SK-N-SH (cell line): ENCODE measurements at regions not wholly inside any gene's neighbourhood (a gene's known extent, or its start where the extent isn't known, plus 50 kb on each side); places are given as distances from the start of the nearest gene placed in this dataset.

Experiments
- CTCF ChIA-PET: fragments of 300-600, 350-600 bp; formaldehyde crosslinking; extraction: SDS; loops from one replicate; lab custom pipeline; 2021; lab: Yijun Ruan, JAX
- POLR2A ChIA-PET: fragments of 350-600 bp; sonication (Branson Sonifier 250); formaldehyde crosslinking; extraction: SDS; loops from one replicate; lab custom pipeline; 2020; ENCODE audit warnings: antibody characterized with exemption, inconsistent platforms; lab: Yijun Ruan, JAX
- DNase-seq: peaks from one replicate; pipeline ENCODE4 v3.0.0; 2012
- H2AFZ ChIP-seq: fragments of 200-600 bp; sonication (generic); 2 replicates; pipeline ENCODE4 v1.8.1; 2016; ENCODE audit warnings: antibody characterized with exemption, mild to moderate bottlenecking, low read depth
- H3F3A ChIP-seq: fragments of 200-600 bp; sonication (generic); replicated peaks from 2 replicates; pipeline ENCODE3; 2016; ENCODE audit warnings: antibody characterized with exemption, mild to moderate bottlenecking; ENCODE audit not compliant: insufficient read depth
- H3K27ac ChIP-seq, 2 experiments: fragments of 200-500 bp in 1 of 2; fragments of 200-600 bp in 1 of 2; sonication (Bioruptor generic) in 1 of 2; sonication (generic), shearing (Covaris generic) in 1 of 2; 2 replicates each; pipeline versions ENCODE4 v1.5.1 to v1.6.1; 2014 to 2016; ENCODE audit warnings: low read depth in 2 of 2, inconsistent platforms in 1 of 2, low read length in 1 of 2, mild to moderate bottlenecking in 1 of 2, mixed read lengths in 1 of 2
- H3K27me3 ChIP-seq: fragments of 200-600 bp; sonication (generic), shearing (Covaris generic); 2 replicates; pipeline ENCODE4 v1.6.1; 2016; ENCODE audit warnings: mixed run types; ENCODE audit not compliant: insufficient read depth
- H3K36me3 ChIP-seq, 2 experiments: fragments of 200-500 bp in 1 of 2; fragments of 200-600 bp in 1 of 2; sonication (Bioruptor generic) in 1 of 2; sonication (generic) in 1 of 2; replicated peaks in 1 of 2; 2 replicates each; pipeline versions ENCODE3 to v1.5.1; 2014 to 2016; ENCODE audit warnings: low read length in 1 of 2, mild to moderate bottlenecking in 1 of 2; ENCODE audit not compliant: insufficient read depth in 2 of 2, control insufficient read depth in 1 of 2
- H3K4me1 ChIP-seq, 2 experiments: fragments of 200-500 bp in 1 of 2; fragments of 200-600 bp in 1 of 2; sonication (Bioruptor generic) in 1 of 2; sonication (generic), shearing (Covaris generic) in 1 of 2; 2 replicates each; pipeline versions ENCODE4 v1.5.1 to v1.6.1; 2014 to 2016; ENCODE audit warnings: low read depth in 1 of 2, low read length in 1 of 2, mixed run types in 1 of 2; ENCODE audit not compliant: insufficient read depth in 2 of 2, control insufficient read depth in 1 of 2
- H3K4me2 ChIP-seq: fragments of 200-600 bp; sonication (generic), shearing (Covaris generic); 2 replicates; pipeline ENCODE4 v1.6.1; 2017; ENCODE audit warnings: mixed run types
- H3K4me3 ChIP-seq, 2 experiments: fragments of 200-500 bp in 1 of 2; fragments of 200-600 bp in 1 of 2; sonication (Bioruptor generic) in 1 of 2; sonication (generic), shearing (Covaris generic) in 1 of 2; 2 replicates each; pipeline versions ENCODE4 v1.5.1 to v1.8.1; 2014 to 2016; ENCODE audit warnings: low read depth in 2 of 2, inconsistent platforms in 1 of 2, low read length in 1 of 2, mild to moderate bottlenecking in 1 of 2, mixed read lengths in 1 of 2, moderate library complexity in 1 of 2
- H3K79me2 ChIP-seq: fragments of 200-600 bp; sonication (generic); 2 replicates; pipeline ENCODE4 v1.8.1; 2017; ENCODE audit warnings: mild to moderate bottlenecking; ENCODE audit not compliant: insufficient read depth
- H3K9ac ChIP-seq: fragments of 200-600 bp; sonication (generic); 2 replicates; pipeline ENCODE4 v1.6.1; 2017; ENCODE audit warnings: mixed run types
- H3K9me2 ChIP-seq: fragments of 200-600 bp; sonication (generic); 2 replicates; pipeline ENCODE4 v1.6.1; 2017; ENCODE audit warnings: mixed run types
- H3K9me3 ChIP-seq: fragments of 200-600 bp; sonication (generic); 2 replicates; pipeline ENCODE4 v1.6.1; 2017; ENCODE audit warnings: mixed run types, mild to moderate bottlenecking, moderate library complexity
- H4K20me1 ChIP-seq: fragments of 200-600 bp; sonication (generic); 2 replicates; pipeline ENCODE4 v1.6.1; 2017; ENCODE audit warnings: mild to moderate bottlenecking, mixed run types; ENCODE audit not compliant: insufficient read depth
- ELF1 ChIP-seq: IDR thresholded peaks from 2 replicates; pipeline ENCODE4 v1.4.0; 2012
- EP300 ChIP-seq, 2 experiments: IDR thresholded peaks; 2 replicates each; pipeline versions ENCODE4 v1.4.0 to v1.6.1; 2012; ENCODE audit warnings: borderline replicate concordance in 1 of 2, low read depth in 1 of 2, low read length in 1 of 2
- FOSL2 ChIP-seq: IDR thresholded peaks from 2 replicates; pipeline ENCODE4 v1.4.0; 2012; ENCODE audit warnings: low read depth, mild to moderate bottlenecking, moderate library complexity, borderline replicate concordance
- FOXM1 ChIP-seq: IDR thresholded peaks from 2 replicates; pipeline ENCODE4 v1.4.0; 2012; ENCODE audit warnings: low read depth, mild to moderate bottlenecking
- GABPA ChIP-seq: IDR thresholded peaks from 2 replicates; pipeline ENCODE4 v1.4.0; 2012; ENCODE audit warnings: low read depth, mild to moderate bottlenecking
- JUND ChIP-seq: IDR thresholded peaks from 2 replicates; pipeline ENCODE4 v1.4.0; 2012
- MEF2A ChIP-seq: IDR thresholded peaks from 2 replicates; pipeline ENCODE4 v1.4.0; 2012; ENCODE audit warnings: low read depth, borderline replicate concordance
- MXI1 ChIP-seq: IDR thresholded peaks from 2 replicates; pipeline ENCODE4 v1.6.1; 2012; ENCODE audit warnings: mild to moderate bottlenecking, low read depth, low read length, improper control_type of control experiment
- NFIC ChIP-seq: IDR thresholded peaks from 2 replicates; pipeline ENCODE4 v1.4.0; 2012; ENCODE audit warnings: borderline replicate concordance
- NRF1 ChIP-seq: IDR thresholded peaks from 2 replicates; pipeline ENCODE4 v1.6.1; 2012; ENCODE audit warnings: low read depth, mild to moderate bottlenecking, low read length
- SIN3A ChIP-seq: IDR thresholded peaks from 2 replicates; pipeline ENCODE4 v1.6.1; 2012; ENCODE audit warnings: low read depth, mild to moderate bottlenecking, low read length, moderate library complexity, borderline replicate concordance
- SMC3 ChIP-seq: IDR thresholded peaks from 2 replicates; pipeline ENCODE4 v1.6.1; 2012; ENCODE audit warnings: low read depth, low read length, improper control_type of control experiment
- TAF1 ChIP-seq: IDR thresholded peaks from 2 replicates; pipeline ENCODE4 v1.6.1; 2012; ENCODE audit warnings: low read depth, mild to moderate bottlenecking, low read length, moderate library complexity, borderline replicate concordance
- TCF12 ChIP-seq: IDR thresholded peaks from 2 replicates; pipeline ENCODE4 v1.4.0; 2012
- WGBS: methylation state at CpG from one replicate; pipeline ENCODE4 v1.1.6; 2017; ENCODE audit warnings: low lambda C conversion rate; 5-methylcytosine and 5-hydroxymethylcytosine counted together
- TF ChIP-seq, protein P1 (sequence below): fragments of 200-600 bp; sonication (generic); IDR thresholded peaks from 2 replicates; pipeline ENCODE4 v1.6.1; 2017; ENCODE audit warnings: antibody characterized with exemption, mild to moderate bottlenecking, moderate library complexity
- TF ChIP-seq, protein P2 (sequence below): IDR thresholded peaks from 2 replicates; pipeline ENCODE4 v1.4.0; 2012; ENCODE audit warnings: low read depth
- TF ChIP-seq, protein P3 (sequence below): IDR thresholded peaks from 2 replicates; pipeline ENCODE4; 2012
- TF ChIP-seq, protein P4 (sequence below): fragments of 150-350 bp; IDR thresholded peaks from 2 replicates; pipeline ENCODE4 v1.6.1; 2017; ENCODE audit warnings: antibody characterized with exemption, low read length, low read depth, borderline replicate concordance
- TF ChIP-seq, protein P5 (sequence below): IDR thresholded peaks from 2 replicates; pipeline ENCODE4 v1.4.0; 2012; ENCODE audit warnings: low read depth, borderline replicate concordance

DNA sequence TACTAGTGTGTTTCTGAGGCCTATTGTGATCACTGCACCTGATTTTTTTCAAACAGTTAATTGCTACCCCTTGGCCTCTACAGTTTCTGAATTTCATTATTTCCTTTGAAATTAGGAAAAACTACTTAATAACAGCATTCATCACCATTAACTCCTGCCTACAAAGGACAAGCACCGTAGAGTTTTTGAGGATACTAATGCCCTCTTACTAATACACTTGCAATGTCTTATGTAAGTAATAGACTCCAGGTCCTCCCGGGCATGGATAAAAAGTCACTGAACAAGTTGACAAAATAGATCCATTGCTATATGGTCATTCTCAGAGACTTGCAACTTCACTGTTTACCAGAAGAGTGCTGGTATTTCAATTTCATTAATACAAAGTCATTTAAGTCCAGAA lies 1172.5 kb downstream of the CDH12 start:
- no peaks in the 10 kb centered on the region for H3K9me3 ChIP-seq
- no peaks in the 10 kb centered on the region for H3K9me2 ChIP-seq
- H3K27ac ChIP-seq, result peak overlapping the region in 1 of 2 experiments; percentile 41; a peak in 2 of 4 replicates
- no peak overlapping the region for H3K4me3 ChIP-seq
- ChIA-PET POLR2A (no interaction called here), CTCF (no interaction called here)
- no peak for DNase-seq
- H4K20me1 ChIP-seq, result no peaks in the 10 kb centered on the region
- no peak for TF ChIP-seq JUND
- TF ChIP-seq ELF1, result no peak
- TF ChIP-seq, protein P1, sequence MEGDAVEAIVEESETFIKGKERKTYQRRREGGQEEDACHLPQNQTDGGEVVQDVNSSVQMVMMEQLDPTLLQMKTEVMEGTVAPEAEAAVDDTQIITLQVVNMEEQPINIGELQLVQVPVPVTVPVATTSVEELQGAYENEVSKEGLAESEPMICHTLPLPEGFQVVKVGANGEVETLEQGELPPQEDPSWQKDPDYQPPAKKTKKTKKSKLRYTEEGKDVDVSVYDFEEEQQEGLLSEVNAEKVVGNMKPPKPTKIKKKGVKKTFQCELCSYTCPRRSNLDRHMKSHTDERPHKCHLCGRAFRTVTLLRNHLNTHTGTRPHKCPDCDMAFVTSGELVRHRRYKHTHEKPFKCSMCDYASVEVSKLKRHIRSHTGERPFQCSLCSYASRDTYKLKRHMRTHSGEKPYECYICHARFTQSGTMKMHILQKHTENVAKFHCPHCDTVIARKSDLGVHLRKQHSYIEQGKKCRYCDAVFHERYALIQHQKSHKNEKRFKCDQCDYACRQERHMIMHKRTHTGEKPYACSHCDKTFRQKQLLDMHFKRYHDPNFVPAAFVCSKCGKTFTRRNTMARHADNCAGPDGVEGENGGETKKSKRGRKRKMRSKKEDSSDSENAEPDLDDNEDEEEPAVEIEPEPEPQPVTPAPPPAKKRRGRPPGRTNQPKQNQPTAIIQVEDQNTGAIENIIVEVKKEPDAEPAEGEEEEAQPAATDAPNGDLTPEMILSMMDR, result no peak
- TF ChIP-seq MEF2A, result no peak
- TF ChIP-seq NRF1, result no peak
- TF ChIP-seq FOSL2, result no peak
- TF ChIP-seq, protein P2, sequence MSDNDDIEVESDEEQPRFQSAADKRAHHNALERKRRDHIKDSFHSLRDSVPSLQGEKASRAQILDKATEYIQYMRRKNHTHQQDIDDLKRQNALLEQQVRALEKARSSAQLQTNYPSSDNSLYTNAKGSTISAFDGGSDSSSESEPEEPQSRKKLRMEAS, result no peak
- no peak for TF ChIP-seq MXI1
- no peak for TF ChIP-seq TAF1
- H3K9ac ChIP-seq, result no peak overlapping the region
- H3K36me3 ChIP-seq, result no peaks in the 10 kb centered on the region
- no peak overlapping the region for H2AFZ ChIP-seq
- no peaks in the 10 kb centered on the region for H3K79me2 ChIP-seq
- H3K4me1 ChIP-seq, result peaks cover 0 to 16% of the 10 kb centered on the region in 2 experiments; a peak in 1 of 4 replicates
- no peaks in the 10 kb centered on the region for H3F3A ChIP-seq
- WGBS, result 19% methylated on average over 2 of the region's 2 CpGs
- H3K4me2 ChIP-seq, result no peak overlapping the region
- H3K27me3 ChIP-seq, result no peaks in the 10 kb centered on the region; the same call in 1 of the 2 replicates

DNA sequence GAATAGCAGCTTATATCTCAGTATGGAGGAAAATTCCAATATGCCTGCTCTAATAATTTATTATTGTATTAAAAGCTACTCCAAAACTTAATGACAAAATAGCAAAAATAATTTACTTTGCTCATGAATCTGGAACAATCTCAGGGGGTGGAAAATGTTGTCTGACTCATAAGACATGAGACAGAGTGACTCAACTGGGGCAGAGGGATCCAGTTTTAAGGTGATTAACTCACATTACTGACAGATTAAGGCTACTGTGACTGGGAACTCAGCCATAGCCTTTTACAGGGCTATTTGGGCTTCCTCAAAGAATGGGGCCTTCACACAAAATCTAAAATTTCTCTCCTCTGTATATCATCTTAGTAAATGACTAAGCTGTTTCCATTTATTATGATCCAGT lies 1172.9 kb downstream of the CDH12 start:
- no peaks in the 10 kb centered on the region for H3K36me3 ChIP-seq
- no peaks in the 10 kb centered on the region for H3K9me3 ChIP-seq
- H3K79me2 ChIP-seq, result no peaks in the 10 kb centered on the region
- POLR2A ChIA-PET, result no interaction called here
- no peaks in the 10 kb centered on the region for H3K9me2 ChIP-seq
- no peaks in the 10 kb centered on the region; the same call in 1 of the 2 replicates for H3K27me3 ChIP-seq
- CTCF ChIA-PET, result no interaction called here
- peak overlapping the region in 1 of 2 experiments; percentile 41; a peak in 2 of 4 replicates for H3K27ac ChIP-seq
- peaks cover 0 to 16% of the 10 kb centered on the region in 2 experiments; a peak in 1 of 4 replicates for H3K4me1 ChIP-seq
- no peak overlapping the region for H3K4me2 ChIP-seq
- no peaks in the 10 kb centered on the region for H4K20me1 ChIP-seq
- H3K9ac ChIP-seq, result no peak overlapping the region
- H2AFZ ChIP-seq, result no peak overlapping the region
- no peak for DNase-seq
- H3F3A ChIP-seq, result no peaks in the 10 kb centered on the region
- H3K4me3 ChIP-seq, result no peak overlapping the region
- TF ChIP-seq ELF1, result no peak
- TF ChIP-seq, protein P2, result no peak
- TF ChIP-seq SIN3A, result no peak
- TF ChIP-seq TAF1, result no peak
- TF ChIP-seq EP300 (IDR thresholded peaks at IDR 0.05; ENCODE audit: borderline replicate concordance in 1 of 2, low read depth in 1 of 2, low read length in 1 of 2), result 0 out of 4 replicates have a peak, but pooled peaks of 1 of the 2 experiments have one; percentile 29
- TF ChIP-seq, protein P3, sequence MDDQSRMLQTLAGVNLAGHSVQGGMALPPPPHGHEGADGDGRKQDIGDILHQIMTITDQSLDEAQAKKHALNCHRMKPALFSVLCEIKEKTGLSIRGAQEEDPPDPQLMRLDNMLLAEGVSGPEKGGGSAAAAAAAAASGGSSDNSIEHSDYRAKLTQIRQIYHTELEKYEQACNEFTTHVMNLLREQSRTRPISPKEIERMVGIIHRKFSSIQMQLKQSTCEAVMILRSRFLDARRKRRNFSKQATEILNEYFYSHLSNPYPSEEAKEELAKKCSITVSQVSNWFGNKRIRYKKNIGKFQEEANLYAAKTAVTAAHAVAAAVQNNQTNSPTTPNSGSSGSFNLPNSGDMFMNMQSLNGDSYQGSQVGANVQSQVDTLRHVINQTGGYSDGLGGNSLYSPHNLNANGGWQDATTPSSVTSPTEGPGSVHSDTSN, result peak; percentile 32; the same call in 1 of the 2 replicates
- TF ChIP-seq, protein P4, sequence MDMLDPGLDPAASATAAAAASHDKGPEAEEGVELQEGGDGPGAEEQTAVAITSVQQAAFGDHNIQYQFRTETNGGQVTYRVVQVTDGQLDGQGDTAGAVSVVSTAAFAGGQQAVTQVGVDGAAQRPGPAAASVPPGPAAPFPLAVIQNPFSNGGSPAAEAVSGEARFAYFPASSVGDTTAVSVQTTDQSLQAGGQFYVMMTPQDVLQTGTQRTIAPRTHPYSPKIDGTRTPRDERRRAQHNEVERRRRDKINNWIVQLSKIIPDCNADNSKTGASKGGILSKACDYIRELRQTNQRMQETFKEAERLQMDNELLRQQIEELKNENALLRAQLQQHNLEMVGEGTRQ, result no peak
- peak; percentile 41 for TF ChIP-seq TCF12
- no peak for TF ChIP-seq FOXM1
- no peak for TF ChIP-seq GABPA
- TF ChIP-seq MEF2A, result no peak
- peak; percentile 64; the same call in 1 of the 2 replicates for TF ChIP-seq FOSL2
- TF ChIP-seq JUND, result peak; percentile 40
- 0 out of 2 replicates have a peak, but pooled peaks have one; percentile 22 for TF ChIP-seq NFIC
- TF ChIP-seq, protein P1, result no peak
- TF ChIP-seq SMC3, result no peak
- TF ChIP-seq, protein P5, sequence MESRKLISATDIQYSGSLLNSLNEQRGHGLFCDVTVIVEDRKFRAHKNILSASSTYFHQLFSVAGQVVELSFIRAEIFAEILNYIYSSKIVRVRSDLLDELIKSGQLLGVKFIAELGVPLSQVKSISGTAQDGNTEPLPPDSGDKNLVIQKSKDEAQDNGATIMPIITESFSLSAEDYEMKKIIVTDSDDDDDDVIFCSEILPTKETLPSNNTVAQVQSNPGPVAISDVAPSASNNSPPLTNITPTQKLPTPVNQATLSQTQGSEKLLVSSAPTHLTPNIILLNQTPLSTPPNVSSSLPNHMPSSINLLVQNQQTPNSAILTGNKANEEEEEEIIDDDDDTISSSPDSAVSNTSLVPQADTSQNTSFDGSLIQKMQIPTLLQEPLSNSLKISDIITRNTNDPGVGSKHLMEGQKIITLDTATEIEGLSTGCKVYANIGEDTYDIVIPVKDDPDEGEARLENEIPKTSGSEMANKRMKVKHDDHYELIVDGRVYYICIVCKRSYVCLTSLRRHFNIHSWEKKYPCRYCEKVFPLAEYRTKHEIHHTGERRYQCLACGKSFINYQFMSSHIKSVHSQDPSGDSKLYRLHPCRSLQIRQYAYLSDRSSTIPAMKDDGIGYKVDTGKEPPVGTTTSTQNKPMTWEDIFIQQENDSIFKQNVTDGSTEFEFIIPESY, result no peak
